Hepatocyte (in vitro differentiated cells): ENCODE measurements at regions not wholly inside any gene's neighbourhood (a gene's known extent, or its start where the extent isn't known, plus 50 kb on each side); places are given as distances from the start of the nearest gene placed in this dataset.

Experiments
- CTCF ChIP-seq: fragments of 200-600 bp; sonication (generic); IDR thresholded peaks from 2 replicates; pipeline ENCODE4 v1.5.1; 2016; ENCODE audit warnings: antibody characterized with exemption, mild to moderate bottlenecking; ENCODE audit not compliant: poor library complexity
- EZH2 ChIP-seq: fragments of 200-600 bp; sonication (generic); IDR thresholded peaks from 2 replicates; pipeline ENCODE4 v1.6.1; 2016; ENCODE audit warnings: antibody characterized with exemption, mild to moderate bottlenecking, borderline replicate concordance

GRCh38 chr2:139067874-139068273 lies 287.7 kb upstream of the NXPH2 start:
- TF ChIP-seq CTCF (no peak), EZH2 (no peak)
